ENCODE measurements at regions not wholly inside any gene's neighbourhood (a gene's known extent, or its start where the extent isn't known, plus 50 kb on each side); places are given as distances from the start of the nearest gene placed in this dataset.

- TF ChIP-seq CTCF (IDR thresholded peaks at IDR 0.05; ENCODE audit: insufficient read depth, low read length, poor library complexity, severe bottlenecking) (no peak), EZH2phosphoT487 (conservative IDR thresholded peaks at IDR 0.05; ENCODE audit: low read length) (no peak)
These were observed 1114.1 kb downstream of the ROBO2 start for GRCh38 chr3:78153973-78154372.
